Muscle of leg (tissue), 3 donors: ENCODE measurements at regions not wholly inside any gene's neighbourhood (a gene's known extent, or its start where the extent isn't known, plus 50 kb on each side); places are given as distances from the start of the nearest gene placed in this dataset.
A peak's percentile ranks its signal among the peaks of the same experiment; 100 is the strongest.

Experiments used
- DNase-seq: peaks from one replicate; pipeline ENCODE4 v3.0.0; 2013
- H3K27ac ChIP-seq: one replicate; pipeline ENCODE4 v1.5.1; 2013; ENCODE audit warnings: mild to moderate bottlenecking, low read length, control low read depth
- H3K27me3 ChIP-seq: one replicate; pipeline ENCODE4 v1.6.1; 2013; ENCODE audit warnings: low read length; ENCODE audit not compliant: control insufficient read depth, insufficient read depth
- H3K36me3 ChIP-seq: one replicate; pipeline ENCODE4 v1.6.1; 2013; ENCODE audit warnings: low read length; ENCODE audit not compliant: control insufficient read depth, insufficient read depth
- H3K4me1 ChIP-seq: one replicate; pipeline ENCODE4 v1.6.1; 2013; ENCODE audit warnings: low read length; ENCODE audit not compliant: control insufficient read depth, insufficient read depth
- H3K4me3 ChIP-seq: one replicate; pipeline ENCODE4 v1.5.1; 2013; ENCODE audit warnings: low read length, control low read depth
- H3K9me3 ChIP-seq: replicated peaks from 2 replicates; pipeline ENCODE4 v1.6.1; 2013; ENCODE audit warnings: low read depth, low read length; ENCODE audit not compliant: control insufficient read depth
- WGBS: methylation state at CpG from one replicate; pipeline ENCODE4 v1.1.5; 2013; ENCODE audit warnings: missing lambda C conversion rate; ENCODE audit not compliant: insufficient coverage; 5-methylcytosine and 5-hydroxymethylcytosine counted together

- no peaks in the 10 kb centered on the region for H3K36me3 ChIP-seq
- DNase-seq: no peak
- no peak overlapping the region for H3K4me3 ChIP-seq
- H3K27ac ChIP-seq: no peak overlapping the region
- no peaks in the 10 kb centered on the region for H3K4me1 ChIP-seq
- H3K9me3 ChIP-seq: no peaks in the 10 kb centered on the region
- H3K27me3 ChIP-seq: peaks cover 2% of the 10 kb centered on the region
- WGBS: no CpG with 5 or more reads among the region's 3 CpGs
Measured at GRCh38 chr20:1060985-1061384, 57.4 kb upstream of the PSMF1 start.

GRCh38 chr20:1061484-1062221, 56.7 kb upstream of the PSMF1 start:
- Histone ChIP-seq H3K27me3 (peaks cover 2% of the 10 kb centered on the region), H3K36me3 (no peaks in the 10 kb centered on the region), H3K4me1 (no peaks in the 10 kb centered on the region), H3K4me3 (no peak overlapping the region), H3K9me3 (no peaks in the 10 kb centered on the region), H3K27ac (no peak overlapping the region)
- no peak for DNase-seq

- Histone ChIP-seq H3K4me3 (no peak overlapping the region), H3K36me3 (no peaks in the 10 kb centered on the region), H3K27me3 (peaks cover 2% of the 10 kb centered on the region), H3K4me1 (no peaks in the 10 kb centered on the region), H3K9me3 (no peaks in the 10 kb centered on the region), H3K27ac (no peak overlapping the region)
- WGBS: 33% methylated on average over 4 of the region's 6 CpGs
- peak; percentile 25 for DNase-seq
Measured at GRCh38 chr20:1062334-1063010, 55.9 kb upstream of the PSMF1 start.
